ENCODE measurements at regions not wholly inside any gene's neighbourhood (a gene's known extent, or its start where the extent isn't known, plus 50 kb on each side); places are given as distances from the start of the nearest gene placed in this dataset.

DNA sequence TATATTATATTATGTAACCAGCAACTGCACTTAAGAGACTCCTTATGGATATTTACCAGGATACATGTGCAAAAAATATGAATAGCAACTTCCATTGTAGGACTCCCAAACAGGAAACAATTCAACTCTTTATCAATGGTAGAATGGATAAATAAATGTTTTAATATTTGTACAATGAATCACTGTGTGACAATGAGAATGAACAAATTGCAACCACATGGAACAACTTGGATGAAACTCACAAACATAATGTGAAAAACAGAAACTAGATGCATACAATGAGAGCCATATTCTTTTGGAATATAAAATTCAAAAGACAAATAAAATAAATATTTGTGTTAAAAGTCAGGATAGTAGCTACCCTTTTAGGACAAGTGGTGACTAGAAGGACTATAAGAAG lies 1015.7 kb downstream of the TECRL start:
- TF ChIP-seq, protein P1, sequence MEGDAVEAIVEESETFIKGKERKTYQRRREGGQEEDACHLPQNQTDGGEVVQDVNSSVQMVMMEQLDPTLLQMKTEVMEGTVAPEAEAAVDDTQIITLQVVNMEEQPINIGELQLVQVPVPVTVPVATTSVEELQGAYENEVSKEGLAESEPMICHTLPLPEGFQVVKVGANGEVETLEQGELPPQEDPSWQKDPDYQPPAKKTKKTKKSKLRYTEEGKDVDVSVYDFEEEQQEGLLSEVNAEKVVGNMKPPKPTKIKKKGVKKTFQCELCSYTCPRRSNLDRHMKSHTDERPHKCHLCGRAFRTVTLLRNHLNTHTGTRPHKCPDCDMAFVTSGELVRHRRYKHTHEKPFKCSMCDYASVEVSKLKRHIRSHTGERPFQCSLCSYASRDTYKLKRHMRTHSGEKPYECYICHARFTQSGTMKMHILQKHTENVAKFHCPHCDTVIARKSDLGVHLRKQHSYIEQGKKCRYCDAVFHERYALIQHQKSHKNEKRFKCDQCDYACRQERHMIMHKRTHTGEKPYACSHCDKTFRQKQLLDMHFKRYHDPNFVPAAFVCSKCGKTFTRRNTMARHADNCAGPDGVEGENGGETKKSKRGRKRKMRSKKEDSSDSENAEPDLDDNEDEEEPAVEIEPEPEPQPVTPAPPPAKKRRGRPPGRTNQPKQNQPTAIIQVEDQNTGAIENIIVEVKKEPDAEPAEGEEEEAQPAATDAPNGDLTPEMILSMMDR (IDR thresholded peaks at IDR 0.05), result no peak
- no peak for TF ChIP-seq POLR2A (IDR thresholded peaks at IDR 0.05)
- TF ChIP-seq POLR2AphosphoS5 (IDR thresholded peaks at IDR 0.05), result no peak
- TF ChIP-seq EP300 (IDR thresholded peaks at IDR 0.05), result no peak
